ENCODE measurements at regions not wholly inside any gene's neighbourhood (a gene's known extent, or its start where the extent isn't known, plus 50 kb on each side); places are given as distances from the start of the nearest gene placed in this dataset.
"Not testable (repeated sequence)": the region's sequence is repeated elsewhere in the genome, so short reads cannot be mapped to it uniquely, and the experiment has no call there.

DNA sequence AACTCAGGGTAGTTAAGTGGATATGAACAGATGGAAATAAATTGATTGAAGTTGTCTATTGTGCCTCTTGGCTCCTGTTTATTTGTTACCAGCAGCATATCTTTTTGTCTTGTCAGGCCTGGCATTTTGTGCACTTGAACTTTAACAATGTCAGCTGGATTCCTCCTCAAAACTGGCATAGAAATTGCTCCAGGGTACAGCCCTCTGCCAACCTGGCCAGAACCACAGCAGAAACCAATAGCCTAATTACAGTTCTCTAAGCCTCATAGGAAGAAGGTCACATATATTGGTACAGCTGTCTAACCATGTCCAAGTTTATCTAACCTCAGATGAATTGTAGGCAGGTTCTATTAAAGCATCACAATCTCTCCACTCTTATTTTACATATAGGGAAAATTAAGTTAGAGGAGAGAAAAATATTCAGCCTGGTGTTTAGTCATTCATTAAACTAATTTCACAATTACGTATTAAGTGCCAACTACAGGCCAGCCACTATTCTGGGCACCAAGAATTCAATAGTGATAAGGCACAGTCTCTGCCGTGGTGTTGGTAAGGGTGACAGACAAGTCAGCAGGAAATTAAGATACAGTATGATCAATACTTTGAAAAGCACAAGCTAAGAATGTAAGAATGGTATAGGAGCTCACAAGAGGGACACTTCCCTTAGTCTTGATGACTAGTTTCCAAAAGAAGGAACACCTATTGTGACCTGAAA, 452.9 kb upstream of the NECTIN3 start:
- H3K27me3 ChIP-seq, result peaks cover 4% of the 10 kb centered on the region
- TF ChIP-seq, protein P1, sequence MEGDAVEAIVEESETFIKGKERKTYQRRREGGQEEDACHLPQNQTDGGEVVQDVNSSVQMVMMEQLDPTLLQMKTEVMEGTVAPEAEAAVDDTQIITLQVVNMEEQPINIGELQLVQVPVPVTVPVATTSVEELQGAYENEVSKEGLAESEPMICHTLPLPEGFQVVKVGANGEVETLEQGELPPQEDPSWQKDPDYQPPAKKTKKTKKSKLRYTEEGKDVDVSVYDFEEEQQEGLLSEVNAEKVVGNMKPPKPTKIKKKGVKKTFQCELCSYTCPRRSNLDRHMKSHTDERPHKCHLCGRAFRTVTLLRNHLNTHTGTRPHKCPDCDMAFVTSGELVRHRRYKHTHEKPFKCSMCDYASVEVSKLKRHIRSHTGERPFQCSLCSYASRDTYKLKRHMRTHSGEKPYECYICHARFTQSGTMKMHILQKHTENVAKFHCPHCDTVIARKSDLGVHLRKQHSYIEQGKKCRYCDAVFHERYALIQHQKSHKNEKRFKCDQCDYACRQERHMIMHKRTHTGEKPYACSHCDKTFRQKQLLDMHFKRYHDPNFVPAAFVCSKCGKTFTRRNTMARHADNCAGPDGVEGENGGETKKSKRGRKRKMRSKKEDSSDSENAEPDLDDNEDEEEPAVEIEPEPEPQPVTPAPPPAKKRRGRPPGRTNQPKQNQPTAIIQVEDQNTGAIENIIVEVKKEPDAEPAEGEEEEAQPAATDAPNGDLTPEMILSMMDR (IDR thresholded peaks at IDR 0.05; ENCODE audit: low read depth, low read length), result no peak
- no peak for DNase-seq

DNA sequence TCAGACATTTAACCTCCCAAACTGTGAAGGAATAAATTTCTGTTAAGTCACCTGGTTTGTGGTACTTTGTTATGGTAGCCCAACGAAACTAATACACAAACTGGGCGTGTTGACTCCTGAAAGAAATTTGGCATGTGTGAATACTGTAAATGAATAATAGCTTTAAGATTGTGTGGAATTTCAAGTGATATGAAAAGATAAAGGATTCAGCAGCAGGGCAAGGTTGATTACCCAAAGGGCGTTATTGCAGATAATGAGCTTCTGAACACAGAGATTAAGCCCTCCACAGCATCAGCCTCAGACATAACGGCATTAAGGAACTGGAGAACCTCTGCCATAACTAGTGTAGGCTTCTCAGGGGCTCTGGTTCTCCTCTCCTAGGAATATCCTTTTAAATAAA, 451.5 kb upstream of the NECTIN3 start:
- Histone ChIP-seq H3K27me3 (peaks cover 4% of the 10 kb centered on the region), H3K36me3 (no peaks in the 10 kb centered on the region), H3K4me3 (ENCODE audit: low read depth, low read length) (no peak overlapping the region), H3K9me3 (no peaks in the 10 kb centered on the region), H3K4me1 (no peaks in the 10 kb centered on the region)
- no peak for DNase-seq
- TF ChIP-seq, protein P1 (IDR thresholded peaks at IDR 0.05; ENCODE audit: low read depth, low read length), result no peak

More for the DNA sequence above, 452.9 kb upstream of the NECTIN3 start:
- Histone ChIP-seq H3K9me3 (no peaks in the 10 kb centered on the region), H3K4me1 (no peaks in the 10 kb centered on the region), H3K36me3 (no peaks in the 10 kb centered on the region), H3K4me3 (ENCODE audit: low read depth, low read length) (no peak overlapping the region)

DNA sequence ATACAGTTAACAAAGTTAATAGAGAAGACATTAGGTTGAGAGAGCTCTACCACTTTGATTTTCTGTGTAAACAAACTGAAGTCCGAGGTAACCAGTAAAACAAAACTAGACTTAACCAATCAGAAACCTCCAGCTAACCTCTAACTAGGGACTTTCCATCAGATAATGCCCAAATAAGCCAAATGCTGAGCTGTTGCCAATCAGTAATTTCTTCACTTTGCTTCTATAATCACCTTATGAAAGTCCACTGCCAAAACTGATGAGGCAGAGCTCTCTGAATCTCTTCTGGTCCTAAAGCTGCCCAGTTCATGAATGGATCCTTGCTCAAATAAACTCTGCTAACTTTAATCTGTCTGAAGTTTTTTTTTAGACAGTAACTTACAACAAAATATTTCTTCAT, 448.0 kb upstream of the NECTIN3 start:
- TF ChIP-seq, protein P1 (IDR thresholded peaks at IDR 0.05; ENCODE audit: low read depth, low read length), result no peak
- Histone ChIP-seq H3K9me3 (no peaks in the 10 kb centered on the region), H3K27me3 (peaks cover 4% of the 10 kb centered on the region), H3K36me3 (no peaks in the 10 kb centered on the region), H3K4me3 (ENCODE audit: low read depth, low read length) (no peak overlapping the region), H3K4me1 (no peaks in the 10 kb centered on the region)
- no peak for DNase-seq

DNA sequence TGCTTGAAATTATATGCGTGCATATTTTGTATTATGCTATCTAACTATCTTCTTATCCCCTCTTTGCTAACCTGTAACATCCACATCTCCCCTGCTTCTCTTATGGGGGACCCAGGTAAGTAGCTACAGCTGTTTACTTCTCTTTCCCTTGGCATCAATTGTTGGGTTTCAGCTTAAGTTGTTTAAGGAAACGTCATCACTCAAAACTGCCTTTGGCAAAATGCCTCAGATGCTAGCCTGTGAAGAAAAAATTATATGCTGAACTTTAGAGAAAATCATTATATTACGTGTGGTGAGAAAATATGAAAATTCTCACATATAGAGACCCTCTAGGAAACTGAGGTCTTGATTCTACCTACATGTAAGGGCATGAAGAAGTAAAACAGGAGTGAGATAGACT, 447.0 kb upstream of the NECTIN3 start:
- Histone ChIP-seq H3K27me3 (peaks cover 4% of the 10 kb centered on the region), H3K4me3 (ENCODE audit: low read depth, low read length) (no peak overlapping the region), H3K4me1 (no peaks in the 10 kb centered on the region), H3K36me3 (no peaks in the 10 kb centered on the region), H3K9me3 (no peaks in the 10 kb centered on the region)
- no peak for DNase-seq
- TF ChIP-seq, protein P1 (IDR thresholded peaks at IDR 0.05; ENCODE audit: low read depth, low read length), result no peak

DNA sequence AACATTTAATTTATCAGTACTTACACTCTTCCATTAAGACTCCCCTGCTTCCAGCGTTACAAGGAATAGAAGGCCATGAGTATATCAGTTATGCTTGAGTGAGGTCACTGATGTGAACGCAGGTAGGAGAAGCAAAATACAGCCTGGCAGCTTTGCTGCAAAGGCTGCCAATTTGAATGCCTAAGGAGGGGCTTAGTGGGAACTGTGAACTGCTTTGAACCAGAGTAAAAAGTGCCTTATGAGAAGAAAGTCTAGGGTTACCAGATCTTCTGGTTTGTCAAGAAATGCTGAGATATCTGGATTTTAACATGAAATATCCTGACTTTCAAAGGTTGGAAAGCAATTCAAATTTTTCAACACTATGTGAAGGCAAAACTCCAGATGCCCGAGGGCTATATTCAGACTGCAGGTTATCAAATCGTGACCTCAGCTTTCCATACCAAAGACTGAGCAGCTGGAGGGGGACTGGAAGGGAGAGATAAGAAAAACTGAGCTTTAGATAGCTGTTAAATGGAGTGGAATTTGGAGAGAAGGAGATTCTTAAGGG, 446.3 kb upstream of the NECTIN3 start:
- Histone ChIP-seq H3K36me3 (no peaks in the 10 kb centered on the region), H3K9me3 (no peaks in the 10 kb centered on the region), H3K4me1 (no peaks in the 10 kb centered on the region), H3K27me3 (peaks cover 4% of the 10 kb centered on the region), H3K4me3 (ENCODE audit: low read depth, low read length) (no peak overlapping the region)
- peak; percentile 13 for DNase-seq
- TF ChIP-seq, protein P1 (IDR thresholded peaks at IDR 0.05; ENCODE audit: low read depth, low read length), result no peak

DNA sequence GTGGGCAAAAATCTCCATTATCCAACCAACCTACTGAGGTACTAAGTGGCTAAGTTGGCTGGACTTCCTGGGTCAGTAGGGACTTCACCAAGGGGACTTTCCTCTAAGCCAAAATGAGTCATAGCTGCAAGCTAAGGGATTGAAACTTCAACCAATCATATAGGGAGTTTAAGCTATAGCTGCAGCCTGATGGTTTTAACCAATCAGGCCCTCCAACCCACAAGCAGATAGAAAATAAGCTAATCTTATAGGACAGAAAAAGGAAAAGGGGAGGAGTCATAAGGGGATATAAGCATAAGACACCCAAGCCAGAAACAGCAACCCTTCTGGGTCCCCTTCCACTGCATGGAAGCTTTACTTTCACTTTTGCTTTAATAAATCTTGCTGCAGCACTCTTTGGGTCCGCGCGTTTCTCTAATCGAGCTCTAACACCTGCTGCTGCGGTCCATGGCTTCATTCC, 444.9 kb upstream of the NECTIN3 start:
- H3K27me3 ChIP-seq; H3K36me3 ChIP-seq; H3K9me3 ChIP-seq; H3K4me1 ChIP-seq; H3K4me3 ChIP-seq (ENCODE audit: low read depth, low read length); DNase-seq: not testable (repeated sequence)

All from BE2C (cell line).